ENCODE measurements at regions not wholly inside any gene's neighbourhood (a gene's known extent, or its start where the extent isn't known, plus 50 kb on each side); places are given as distances from the start of the nearest gene placed in this dataset.

DNA sequence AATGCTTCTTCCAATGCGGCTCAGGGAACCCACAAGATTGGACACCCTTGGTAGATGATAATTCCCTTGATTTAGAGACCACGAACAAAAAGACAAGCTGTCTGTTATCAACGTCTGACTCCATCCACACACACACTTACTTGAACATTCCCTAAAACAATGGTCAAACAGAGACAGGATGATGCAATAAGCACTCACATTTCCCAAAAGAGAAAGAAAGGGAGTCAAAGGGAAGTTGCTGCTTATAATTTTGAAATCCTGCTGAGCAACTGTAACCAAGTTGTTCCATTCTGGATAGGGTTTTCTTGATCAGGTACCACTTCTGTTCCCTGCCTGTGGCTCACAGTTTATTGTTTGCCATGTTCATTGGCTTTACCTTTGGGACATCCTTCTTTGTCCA lies 571.3 kb upstream of the CNTNAP5 start:
- TF ChIP-seq, protein P1, sequence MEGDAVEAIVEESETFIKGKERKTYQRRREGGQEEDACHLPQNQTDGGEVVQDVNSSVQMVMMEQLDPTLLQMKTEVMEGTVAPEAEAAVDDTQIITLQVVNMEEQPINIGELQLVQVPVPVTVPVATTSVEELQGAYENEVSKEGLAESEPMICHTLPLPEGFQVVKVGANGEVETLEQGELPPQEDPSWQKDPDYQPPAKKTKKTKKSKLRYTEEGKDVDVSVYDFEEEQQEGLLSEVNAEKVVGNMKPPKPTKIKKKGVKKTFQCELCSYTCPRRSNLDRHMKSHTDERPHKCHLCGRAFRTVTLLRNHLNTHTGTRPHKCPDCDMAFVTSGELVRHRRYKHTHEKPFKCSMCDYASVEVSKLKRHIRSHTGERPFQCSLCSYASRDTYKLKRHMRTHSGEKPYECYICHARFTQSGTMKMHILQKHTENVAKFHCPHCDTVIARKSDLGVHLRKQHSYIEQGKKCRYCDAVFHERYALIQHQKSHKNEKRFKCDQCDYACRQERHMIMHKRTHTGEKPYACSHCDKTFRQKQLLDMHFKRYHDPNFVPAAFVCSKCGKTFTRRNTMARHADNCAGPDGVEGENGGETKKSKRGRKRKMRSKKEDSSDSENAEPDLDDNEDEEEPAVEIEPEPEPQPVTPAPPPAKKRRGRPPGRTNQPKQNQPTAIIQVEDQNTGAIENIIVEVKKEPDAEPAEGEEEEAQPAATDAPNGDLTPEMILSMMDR (IDR thresholded peaks at IDR 0.05) = no peak
- TF ChIP-seq POLR2A (IDR thresholded peaks at IDR 0.05) = no peak

Measured in tibial nerve (tissue), 3 donors.